A172 (cell line): ENCODE measurements at regions not wholly inside any gene's neighbourhood (a gene's known extent, or its start where the extent isn't known, plus 50 kb on each side); places are given as distances from the start of the nearest gene placed in this dataset.
A peak's percentile ranks its signal among the peaks of the same experiment; 100 is the strongest.

Source experiments
- DNase-seq: peaks from one replicate; pipeline ENCODE4 v3.0.0-alpha.2; 2015; ENCODE audit warnings: low spot score

- no peak for DNase-seq
Measured at GRCh38 chr12:92000597-92000996, 145.0 kb downstream of the BTG1 start.

- no peak for DNase-seq
Measured at GRCh38 chr12:91999823-92000222, 145.8 kb downstream of the BTG1 start.

GRCh38 chr12:91998316-91998715, 147.3 kb downstream of the BTG1 start:
- no peak for DNase-seq

GRCh38 chr12:91994208-91994797, 151.3 kb downstream of the BTG1 start:
- no peak for DNase-seq

GRCh38 chr12:91993287-91994017, 152.2 kb downstream of the BTG1 start:
- DNase-seq, result no peak

GRCh38 chr12:91991399-91992187, 154.1 kb downstream of the BTG1 start:
- no peak for DNase-seq

- no peak for DNase-seq
Measured at GRCh38 chr12:91990525-91990924, 155.1 kb downstream of the BTG1 start.

GRCh38 chr12:91989143-91989542, 156.5 kb downstream of the BTG1 start:
- DNase-seq, result no peak

- DNase-seq, result no peak
Measured at GRCh38 chr12:91988086-91988923, 157.3 kb downstream of the BTG1 start.

GRCh38 chr12:91986084-91986483, 159.6 kb downstream of the BTG1 start:
- DNase-seq, result peak; percentile 64

GRCh38 chr12:91985002-91985787, 160.5 kb downstream of the BTG1 start:
- no peak for DNase-seq

- no peak for DNase-seq
Measured at GRCh38 chr12:91984556-91984955, 161.1 kb downstream of the BTG1 start.

GRCh38 chr12:91983935-91984334, 161.7 kb downstream of the BTG1 start:
- DNase-seq, result no peak

- no peak for DNase-seq
Measured at GRCh38 chr12:91982946-91983345, 162.7 kb downstream of the BTG1 start.

GRCh38 chr12:91980389-91980821, 165.2 kb downstream of the BTG1 start:
- no peak for DNase-seq

- DNase-seq, result no peak
Measured at GRCh38 chr12:91978143-91978542, 167.5 kb downstream of the BTG1 start.

- DNase-seq, result no peak
Measured at GRCh38 chr12:91975891-91976290, 169.8 kb downstream of the BTG1 start.

GRCh38 chr12:91974541-91975085, 171.0 kb downstream of the BTG1 start:
- no peak for DNase-seq

- DNase-seq, result no peak
Measured at GRCh38 chr12:91973813-91974212, 171.8 kb downstream of the BTG1 start.

GRCh38 chr12:91972896-91973295, 172.8 kb downstream of the BTG1 start:
- no peak for DNase-seq

GRCh38 chr12:91968777-91969171, 176.9 kb downstream of the BTG1 start:
- no peak for DNase-seq
